Tibial nerve (tissue), 4 donors: ENCODE measurements at regions not wholly inside any gene's neighbourhood (a gene's known extent, or its start where the extent isn't known, plus 50 kb on each side); places are given as distances from the start of the nearest gene placed in this dataset.

Source experiments
- DNase-seq, 2 donors: peaks; one replicate each; pipeline ENCODE4 v3.0.0-alpha.2; 2019; ENCODE audit warnings: low spot score in 2 of 2
- H3K27ac ChIP-seq, 4 donors: fragments of 200-600 bp; sonication (generic) in 3 of 4; one replicate each; pipeline ENCODE4 v1.5.1; 2017 to 2019; ENCODE audit warnings: mild to moderate bottlenecking in 1 of 4
- H3K27me3 ChIP-seq, 2 donors: fragments of 200-600 bp; sonication (generic) in 1 of 2; one replicate each; pipeline versions ENCODE4 v1.5.1 to v1.6.0; 2017 to 2019
- H3K36me3 ChIP-seq, 3 donors: fragments of 200-600 bp; sonication (generic); one replicate each; pipeline ENCODE4 v1.5.1; 2018 to 2019
- H3K4me1 ChIP-seq, 4 donors: fragments of 200-600 bp; sonication (generic) in 3 of 4; one replicate each; pipeline ENCODE4 v1.5.1; 2017 to 2019
- H3K4me3 ChIP-seq, 4 donors: fragments of 200-600 bp; sonication (generic) in 3 of 4; one replicate each; pipeline ENCODE4 v1.5.1; 2017 to 2019; ENCODE audit warnings: mild to moderate bottlenecking in 1 of 4, moderate library complexity in 1 of 4
- H3K9me3 ChIP-seq, 4 donors: fragments of 200-600 bp; sonication (generic) in 3 of 4; one replicate each; pipeline ENCODE4 v1.5.1; 2017 to 2019
- EP300 ChIP-seq, 2 donors: sonication (generic); formaldehyde crosslinking; IDR thresholded peaks; one replicate each; pipeline ENCODE4 v1.6.1; 2017; ENCODE audit warnings: antibody characterized with exemption in 2 of 2, mild to moderate bottlenecking in 1 of 2
- POLR2A ChIP-seq, 2 donors: fragments of 450-650 bp; IDR thresholded peaks; one replicate each; pipeline ENCODE4 v1.6.1; 2017; ENCODE audit warnings: antibody characterized with exemption in 2 of 2, mild to moderate bottlenecking in 2 of 2, moderate library complexity in 2 of 2
- WGBS, 2 donors: methylation state at CpG; one replicate each; pipeline ENCODE4 v1.1.5; 2018; 5-methylcytosine and 5-hydroxymethylcytosine counted together
- TF ChIP-seq, protein P1 (sequence below), 5 experiments: fragments of 200-600 bp in 3 of 5; fragments of 450-650 bp in 2 of 5; sonication (generic) in 3 of 5; IDR thresholded peaks; one replicate each; pipeline ENCODE4 v1.5.1; 2016 to 2019; ENCODE audit warnings: antibody characterized with exemption in 5 of 5, mild to moderate bottlenecking in 3 of 5, moderate library complexity in 2 of 5

DNA sequence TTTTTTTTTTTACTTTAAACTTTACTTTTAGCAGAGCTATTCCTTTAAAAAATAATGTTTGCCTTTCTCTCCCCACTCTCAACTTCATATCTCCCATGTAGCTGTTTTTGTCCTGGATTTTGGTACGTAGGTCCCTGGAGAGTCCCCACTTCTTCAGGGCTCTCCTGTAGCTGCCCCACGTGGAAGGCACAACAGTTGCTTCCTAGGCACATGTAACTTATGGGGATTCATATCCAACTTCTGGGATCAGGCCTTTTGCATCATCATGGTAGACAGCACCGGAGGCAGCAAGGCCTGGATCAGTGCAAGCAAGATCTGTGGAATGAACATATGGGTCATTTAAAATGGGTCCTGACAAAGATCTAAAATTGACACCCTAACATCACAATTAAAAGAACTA lies 95.7 kb downstream of the ACAA2 start:
- Histone ChIP-seq H3K27me3 (no peaks in the 10 kb centered on the region), H3K27ac (no peak overlapping the region), H3K4me1 (no peaks in the 10 kb centered on the region), H3K4me3 (no peak overlapping the region), H3K9me3 (no peaks in the 10 kb centered on the region), H3K36me3 (no peaks in the 10 kb centered on the region)
- DNase-seq, result no peak
- 80 to 81% methylated on average over 3 of the region's 3 CpGs for WGBS, 2 donors
- TF ChIP-seq EP300 (IDR thresholded peaks at IDR 0.05) (no peak), POLR2A (IDR thresholded peaks at IDR 0.05) (no peak)
- TF ChIP-seq, protein P1, sequence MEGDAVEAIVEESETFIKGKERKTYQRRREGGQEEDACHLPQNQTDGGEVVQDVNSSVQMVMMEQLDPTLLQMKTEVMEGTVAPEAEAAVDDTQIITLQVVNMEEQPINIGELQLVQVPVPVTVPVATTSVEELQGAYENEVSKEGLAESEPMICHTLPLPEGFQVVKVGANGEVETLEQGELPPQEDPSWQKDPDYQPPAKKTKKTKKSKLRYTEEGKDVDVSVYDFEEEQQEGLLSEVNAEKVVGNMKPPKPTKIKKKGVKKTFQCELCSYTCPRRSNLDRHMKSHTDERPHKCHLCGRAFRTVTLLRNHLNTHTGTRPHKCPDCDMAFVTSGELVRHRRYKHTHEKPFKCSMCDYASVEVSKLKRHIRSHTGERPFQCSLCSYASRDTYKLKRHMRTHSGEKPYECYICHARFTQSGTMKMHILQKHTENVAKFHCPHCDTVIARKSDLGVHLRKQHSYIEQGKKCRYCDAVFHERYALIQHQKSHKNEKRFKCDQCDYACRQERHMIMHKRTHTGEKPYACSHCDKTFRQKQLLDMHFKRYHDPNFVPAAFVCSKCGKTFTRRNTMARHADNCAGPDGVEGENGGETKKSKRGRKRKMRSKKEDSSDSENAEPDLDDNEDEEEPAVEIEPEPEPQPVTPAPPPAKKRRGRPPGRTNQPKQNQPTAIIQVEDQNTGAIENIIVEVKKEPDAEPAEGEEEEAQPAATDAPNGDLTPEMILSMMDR (IDR thresholded peaks at IDR 0.05), result no peak

DNA sequence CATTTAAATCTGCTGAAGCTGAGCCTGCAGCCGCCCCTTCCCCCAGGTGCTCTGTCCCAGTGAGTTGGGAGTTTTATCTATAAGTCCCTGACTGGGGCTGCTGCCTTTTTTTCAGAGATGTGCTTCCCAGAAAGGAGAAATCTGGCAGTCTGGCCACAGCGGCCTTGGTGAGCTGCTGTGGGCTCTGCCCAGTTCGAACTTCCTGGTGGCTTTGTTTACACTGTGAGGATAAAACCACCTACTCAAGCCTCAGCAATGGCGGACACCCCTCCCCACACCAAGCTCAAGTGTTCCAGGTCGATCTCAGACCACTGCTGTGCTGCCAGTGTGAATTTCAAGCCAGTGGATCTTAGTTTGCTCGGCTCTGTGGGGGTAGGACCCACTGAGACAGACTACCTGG lies 97.3 kb downstream of the ACAA2 start:
- no peak for DNase-seq
- TF ChIP-seq, protein P1 (IDR thresholded peaks at IDR 0.05), result no peak
- TF ChIP-seq POLR2A (IDR thresholded peaks at IDR 0.05), result no peak
- no peak for TF ChIP-seq EP300 (IDR thresholded peaks at IDR 0.05)
- no peak overlapping the region for H3K4me3 ChIP-seq
- no peaks in the 10 kb centered on the region for H3K36me3 ChIP-seq
- H3K27me3 ChIP-seq, result no peaks in the 10 kb centered on the region
- no peak overlapping the region for H3K27ac ChIP-seq
- H3K4me1 ChIP-seq, result no peaks in the 10 kb centered on the region
- 72 to 80% methylated on average over 6 of the region's 6 CpGs for WGBS, 2 donors
- H3K9me3 ChIP-seq, result no peaks in the 10 kb centered on the region

DNA sequence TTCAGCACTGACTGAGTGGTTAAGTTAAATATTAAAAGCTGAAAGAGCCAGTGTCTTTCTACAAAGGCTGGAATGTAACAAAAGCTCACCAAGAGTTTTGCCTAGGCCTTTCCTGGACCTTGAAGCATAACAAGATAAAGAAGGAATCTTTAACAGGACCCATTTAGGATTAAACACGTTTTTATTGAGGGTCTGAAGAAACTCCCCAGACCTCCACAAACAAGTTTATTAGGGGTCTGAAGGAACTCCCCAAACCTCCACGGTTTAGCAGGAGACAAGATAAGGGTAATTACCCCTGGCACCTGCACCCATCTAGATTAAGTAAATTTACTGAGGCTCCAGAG lies 104.0 kb downstream of the ACAA2 start:
- H3K36me3 ChIP-seq, result no peaks in the 10 kb centered on the region
- WGBS, 2 donors, result 24 to 26% methylated on average over 2 of the region's 2 CpGs
- DNase-seq, result no peak
- H3K4me1 ChIP-seq, result no peaks in the 10 kb centered on the region
- H3K4me3 ChIP-seq, result no peak overlapping the region
- no peaks in the 10 kb centered on the region for H3K27me3 ChIP-seq
- no peaks in the 10 kb centered on the region for H3K9me3 ChIP-seq
- no peak for TF ChIP-seq EP300 (IDR thresholded peaks at IDR 0.05)
- TF ChIP-seq, protein P1 (IDR thresholded peaks at IDR 0.05), result no peak
- no peak for TF ChIP-seq POLR2A (IDR thresholded peaks at IDR 0.05)
- no peak overlapping the region for H3K27ac ChIP-seq

DNA sequence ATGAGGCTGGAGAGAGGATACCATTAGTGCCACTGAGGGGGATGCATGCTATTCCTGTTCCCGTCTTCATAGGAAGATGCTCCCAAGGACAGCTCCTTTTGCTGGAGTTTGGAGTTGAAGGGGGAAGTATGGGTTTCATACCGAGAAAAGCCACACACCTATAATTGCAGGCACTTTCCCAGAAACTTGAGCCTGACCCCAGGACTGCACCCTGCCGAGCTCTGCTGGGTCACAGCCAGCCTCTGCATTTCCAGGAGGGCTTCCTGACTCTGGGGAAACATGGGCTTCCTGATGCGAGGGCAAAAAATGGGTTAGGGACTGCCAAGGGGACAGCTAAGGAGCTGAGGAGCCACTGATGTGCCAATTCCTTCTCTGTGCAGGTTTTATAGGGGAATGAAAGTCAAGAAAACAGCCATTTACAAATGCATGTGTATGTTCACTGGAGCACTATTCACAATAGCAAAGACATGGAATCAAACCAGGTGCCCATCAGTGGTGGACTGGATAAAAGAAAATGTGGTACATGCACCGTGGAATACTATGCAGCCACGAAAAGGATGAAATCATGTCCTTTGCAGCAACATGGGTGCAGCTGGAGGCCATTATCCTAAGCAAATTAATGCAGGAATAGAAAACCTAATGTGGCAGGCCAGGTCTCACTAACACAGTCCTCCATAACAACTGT lies 104.5 kb downstream of the ACAA2 start:
- no peaks in the 10 kb centered on the region for H3K9me3 ChIP-seq
- TF ChIP-seq EP300 (IDR thresholded peaks at IDR 0.05) (no peak), POLR2A (IDR thresholded peaks at IDR 0.05) (no peak)
- TF ChIP-seq, protein P1 (IDR thresholded peaks at IDR 0.05), result no peak
- no peak overlapping the region for H3K27ac ChIP-seq
- no peaks in the 10 kb centered on the region for H3K36me3 ChIP-seq
- 80 to 88% methylated on average over 6 of the region's 6 CpGs for WGBS, 2 donors
- H3K4me1 ChIP-seq, result peaks cover 0 to 5% (median 0%) of the 10 kb centered on the region in 4 donors
- H3K27me3 ChIP-seq, result no peaks in the 10 kb centered on the region
- no peak overlapping the region for H3K4me3 ChIP-seq
- no peak for DNase-seq

DNA sequence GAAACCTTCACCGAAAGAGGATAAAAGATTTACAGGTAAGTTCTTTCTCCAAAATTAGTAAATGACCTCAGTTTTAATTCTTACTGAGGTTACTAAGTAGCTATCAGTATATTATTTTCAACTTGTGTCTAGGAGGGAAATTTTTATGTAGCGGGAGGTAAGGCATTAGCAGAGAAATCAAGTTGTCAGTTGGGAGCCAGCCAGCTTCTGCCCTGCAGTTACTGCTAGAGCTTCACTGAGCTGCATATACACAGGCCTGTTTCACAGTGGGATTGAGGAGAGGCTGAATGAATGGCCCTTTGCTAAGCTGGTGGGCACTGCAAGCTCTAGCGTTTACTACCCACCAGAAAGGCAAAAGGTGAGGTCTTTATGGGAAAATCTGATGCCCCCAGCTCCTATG lies 105.7 kb downstream of the ACAA2 start:
- Histone ChIP-seq H3K4me1 (peaks cover 0 to 6% (median 0%) of the 10 kb centered on the region in 4 donors), H3K27me3 (no peaks in the 10 kb centered on the region), H3K4me3 (no peak overlapping the region), H3K36me3 (no peaks in the 10 kb centered on the region), H3K27ac (no peak overlapping the region), H3K9me3 (no peaks in the 10 kb centered on the region)
- TF ChIP-seq EP300 (IDR thresholded peaks at IDR 0.05), result no peak
- TF ChIP-seq, protein P1 (IDR thresholded peaks at IDR 0.05), result no peak
- TF ChIP-seq POLR2A (IDR thresholded peaks at IDR 0.05), result no peak
- WGBS, 2 donors, result 78 to 84% methylated on average over 3 of the region's 3 CpGs
- no peak for DNase-seq
